ENCODE measurements at regions not wholly inside any gene's neighbourhood (a gene's known extent, or its start where the extent isn't known, plus 50 kb on each side); places are given as distances from the start of the nearest gene placed in this dataset.

DNA sequence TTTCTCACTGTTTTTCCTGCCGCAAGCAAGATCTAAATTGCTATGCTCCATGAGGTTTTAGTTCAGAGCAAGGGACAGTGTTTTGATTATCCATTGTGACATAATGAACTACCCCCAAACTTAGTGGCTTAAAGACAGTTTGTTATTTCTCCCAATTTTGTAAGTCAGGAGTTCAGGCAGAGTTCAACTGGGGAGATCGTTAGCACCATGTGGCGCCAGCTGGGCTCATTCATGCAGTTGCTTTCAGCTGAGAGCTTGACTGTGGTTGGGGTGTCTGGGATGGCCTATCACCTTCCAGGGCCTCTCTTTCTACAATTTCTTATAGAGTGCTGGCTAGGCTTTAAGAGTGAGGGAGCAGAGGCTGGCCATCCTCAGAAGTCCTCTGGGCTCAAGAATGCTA is 382.9 kb upstream of the CELF4 start:
- Histone ChIP-seq H3K4me3 (ENCODE audit: low read length) (no peak overlapping the region), H3K36me3 (ENCODE audit: control insufficient read depth, insufficient read depth, low read length) (no peaks in the 10 kb centered on the region), H3K4me1 (ENCODE audit: control insufficient read depth, insufficient read depth, low read length) (peaks cover 21% of the 10 kb centered on the region), H3K9ac (ENCODE audit: extremely low read depth, low read length, poor library complexity, severe bottlenecking) (no peak overlapping the region), H3K27me3 (ENCODE audit: control insufficient read depth, insufficient read depth, low read length, poor library complexity, severe bottlenecking) (no peaks in the 10 kb centered on the region), H3K9me3 (ENCODE audit: control insufficient read depth, low read length) (peaks cover 4% of the 10 kb centered on the region), H3K27ac (ENCODE audit: low read depth, low read length) (no peak overlapping the region)
- Mint-ChIP-seq H3K27me3 (ENCODE audit: insufficient read depth) (no peaks in the 10 kb centered on the region), H3K4me1 (peaks cover 21% of the 10 kb centered on the region), H3K4me3 (no peak overlapping the region), H3K36me3 (ENCODE audit: low read depth) (no peaks in the 10 kb centered on the region), H3K9me3 (peaks cover 10% of the 10 kb centered on the region), H3K27ac (no peak overlapping the region)
- WGBS, 2 experiments (ENCODE audit: insufficient coverage in 1 of 2, insufficient read length in 1 of 2): 93 to 100% methylated on average over 1 to 3 of the region's 3 CpGs
- DNase-seq: no peak
- TF ChIP-seq, protein P1, sequence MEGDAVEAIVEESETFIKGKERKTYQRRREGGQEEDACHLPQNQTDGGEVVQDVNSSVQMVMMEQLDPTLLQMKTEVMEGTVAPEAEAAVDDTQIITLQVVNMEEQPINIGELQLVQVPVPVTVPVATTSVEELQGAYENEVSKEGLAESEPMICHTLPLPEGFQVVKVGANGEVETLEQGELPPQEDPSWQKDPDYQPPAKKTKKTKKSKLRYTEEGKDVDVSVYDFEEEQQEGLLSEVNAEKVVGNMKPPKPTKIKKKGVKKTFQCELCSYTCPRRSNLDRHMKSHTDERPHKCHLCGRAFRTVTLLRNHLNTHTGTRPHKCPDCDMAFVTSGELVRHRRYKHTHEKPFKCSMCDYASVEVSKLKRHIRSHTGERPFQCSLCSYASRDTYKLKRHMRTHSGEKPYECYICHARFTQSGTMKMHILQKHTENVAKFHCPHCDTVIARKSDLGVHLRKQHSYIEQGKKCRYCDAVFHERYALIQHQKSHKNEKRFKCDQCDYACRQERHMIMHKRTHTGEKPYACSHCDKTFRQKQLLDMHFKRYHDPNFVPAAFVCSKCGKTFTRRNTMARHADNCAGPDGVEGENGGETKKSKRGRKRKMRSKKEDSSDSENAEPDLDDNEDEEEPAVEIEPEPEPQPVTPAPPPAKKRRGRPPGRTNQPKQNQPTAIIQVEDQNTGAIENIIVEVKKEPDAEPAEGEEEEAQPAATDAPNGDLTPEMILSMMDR (conservative IDR thresholded peaks at IDR 0.05): no peak

DNA sequence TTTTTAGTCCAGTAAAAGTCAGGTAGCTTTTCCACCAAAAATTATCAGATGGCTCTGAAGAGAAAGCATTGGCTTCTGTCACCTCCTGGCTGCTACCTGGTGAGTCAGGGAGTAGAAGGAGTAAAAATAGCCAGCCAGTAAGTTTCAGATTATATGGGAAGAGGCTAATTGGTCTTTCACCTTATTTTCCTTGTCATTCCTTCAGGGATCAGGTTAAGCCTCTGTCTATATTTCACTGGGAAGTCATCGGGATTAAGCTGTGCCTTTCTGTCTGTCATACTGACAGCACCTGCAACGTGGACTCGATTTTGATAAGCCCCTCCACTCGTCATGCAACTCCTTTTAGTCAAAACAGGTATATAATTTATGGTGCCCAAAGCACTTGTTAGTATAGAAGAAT is 380.7 kb upstream of the CELF4 start:
- TF ChIP-seq, protein P1 (conservative IDR thresholded peaks at IDR 0.05): no peak
- no peaks in the 10 kb centered on the region for H3K9me3 Mint-ChIP-seq
- no peak overlapping the region for H3K27ac Mint-ChIP-seq
- peaks cover 21% of the 10 kb centered on the region for H3K4me1 Mint-ChIP-seq
- H3K36me3 ChIP-seq (ENCODE audit: control insufficient read depth, insufficient read depth, low read length): no peaks in the 10 kb centered on the region
- no peak overlapping the region for H3K27ac ChIP-seq (ENCODE audit: low read depth, low read length)
- H3K9me3 ChIP-seq (ENCODE audit: control insufficient read depth, low read length): no peaks in the 10 kb centered on the region
- DNase-seq: no peak
- no peak overlapping the region for H3K4me3 ChIP-seq (ENCODE audit: low read length)
- no peaks in the 10 kb centered on the region for H3K27me3 ChIP-seq (ENCODE audit: control insufficient read depth, insufficient read depth, low read length, poor library complexity, severe bottlenecking)
- WGBS, 2 experiments (ENCODE audit: insufficient coverage in 1 of 2, insufficient read length in 1 of 2): 56 to 86% methylated on average over 1 to 4 of the region's 4 CpGs
- no peak overlapping the region for H3K9ac ChIP-seq (ENCODE audit: extremely low read depth, low read length, poor library complexity, severe bottlenecking)
- H3K4me1 ChIP-seq (ENCODE audit: control insufficient read depth, insufficient read depth, low read length): peaks cover 21% of the 10 kb centered on the region
- H3K36me3 Mint-ChIP-seq (ENCODE audit: low read depth): no peaks in the 10 kb centered on the region
- H3K27me3 Mint-ChIP-seq (ENCODE audit: insufficient read depth): no peaks in the 10 kb centered on the region
- H3K4me3 Mint-ChIP-seq: no peak overlapping the region

DNA sequence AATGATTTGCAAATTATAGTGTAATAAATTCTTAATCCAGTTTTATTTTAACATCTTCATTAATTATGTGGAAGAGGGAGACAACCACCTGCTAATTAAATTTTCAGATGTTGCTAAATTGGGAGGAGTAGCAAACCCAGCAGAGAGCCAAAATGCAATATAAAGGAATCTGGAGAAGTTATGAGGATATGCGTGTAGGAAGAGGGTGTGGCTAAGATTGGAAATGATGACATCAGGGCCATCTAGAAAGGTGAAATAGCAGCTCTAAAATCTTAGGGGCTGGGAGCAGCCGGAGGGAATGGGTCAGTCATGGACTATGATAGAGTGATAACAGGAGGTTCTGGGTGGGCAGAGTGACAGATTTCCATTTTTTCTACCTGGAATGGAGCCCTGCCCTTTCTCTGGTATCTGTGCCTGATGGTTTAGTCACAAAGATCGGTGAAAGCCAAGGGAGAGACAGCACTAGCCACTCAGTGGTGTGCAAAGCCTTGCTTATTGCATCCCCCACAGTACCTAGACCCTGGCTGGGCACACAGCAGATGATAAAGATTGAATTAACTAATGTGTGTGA is 379.2 kb upstream of the CELF4 start:
- Histone ChIP-seq H3K27me3 (ENCODE audit: control insufficient read depth, insufficient read depth, low read length, poor library complexity, severe bottlenecking) (no peaks in the 10 kb centered on the region), H3K9ac (ENCODE audit: extremely low read depth, low read length, poor library complexity, severe bottlenecking) (no peak overlapping the region), H3K36me3 (ENCODE audit: control insufficient read depth, insufficient read depth, low read length) (no peaks in the 10 kb centered on the region), H3K27ac (ENCODE audit: low read depth, low read length) (no peak overlapping the region), H3K4me3 (ENCODE audit: low read length) (no peak overlapping the region), H3K4me1 (ENCODE audit: control insufficient read depth, insufficient read depth, low read length) (peaks cover 21% of the 10 kb centered on the region), H3K9me3 (ENCODE audit: control insufficient read depth, low read length) (no peaks in the 10 kb centered on the region)
- Mint-ChIP-seq H3K27ac (no peak overlapping the region), H3K4me3 (no peak overlapping the region), H3K36me3 (ENCODE audit: low read depth) (no peaks in the 10 kb centered on the region), H3K4me1 (peaks cover 21% of the 10 kb centered on the region), H3K27me3 (ENCODE audit: insufficient read depth) (no peaks in the 10 kb centered on the region), H3K9me3 (peaks cover 6% of the 10 kb centered on the region)
- TF ChIP-seq, protein P1 (conservative IDR thresholded peaks at IDR 0.05): no peak
- no peak for DNase-seq
- 91 to 100% methylated on average over 1 to 3 of the region's 3 CpGs for WGBS, 2 experiments (ENCODE audit: insufficient coverage in 1 of 2, insufficient read length in 1 of 2)

Data from endodermal cell (in vitro differentiated cells).